GM21576 (cell line): ENCODE measurements at regions not wholly inside any gene's neighbourhood (a gene's known extent, or its start where the extent isn't known, plus 50 kb on each side); places are given as distances from the start of the nearest gene placed in this dataset.

Experiments used
- ATAC-seq: cut with Tn5 transposase; IDR thresholded peaks from one replicate; pipeline ENCODE4 v1.9.1; 2021; ENCODE audit warnings: mild to moderate bottlenecking, moderate library complexity; ENCODE audit not compliant: unreplicated experiment

DNA sequence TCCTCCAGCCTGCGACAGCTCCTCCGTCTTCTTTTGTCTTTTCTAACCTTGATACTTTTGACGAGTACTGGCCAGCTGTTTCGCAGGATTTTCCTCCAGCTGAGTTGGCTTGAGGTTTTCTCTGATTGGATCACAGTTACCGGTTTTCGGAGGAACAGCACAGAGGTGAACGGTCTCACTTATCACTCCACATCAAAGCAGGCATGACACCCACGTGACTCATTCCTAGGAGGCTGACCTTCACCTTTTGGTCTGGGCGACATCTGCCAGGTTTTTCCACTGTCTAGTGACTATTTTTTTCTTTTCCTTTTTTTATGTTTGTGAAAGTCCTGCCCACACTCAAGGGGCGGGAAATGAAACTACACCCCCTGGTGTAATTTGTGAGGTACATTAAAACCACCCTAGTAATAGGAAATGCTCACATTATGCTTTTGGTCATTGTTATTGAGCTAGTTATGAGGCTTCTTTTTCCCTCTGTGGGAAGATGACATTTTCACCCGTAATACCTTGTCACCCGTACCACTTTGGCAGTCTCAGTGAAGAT lies 319.2 kb downstream of the GADD45G start:
- ATAC-seq = no peak

DNA sequence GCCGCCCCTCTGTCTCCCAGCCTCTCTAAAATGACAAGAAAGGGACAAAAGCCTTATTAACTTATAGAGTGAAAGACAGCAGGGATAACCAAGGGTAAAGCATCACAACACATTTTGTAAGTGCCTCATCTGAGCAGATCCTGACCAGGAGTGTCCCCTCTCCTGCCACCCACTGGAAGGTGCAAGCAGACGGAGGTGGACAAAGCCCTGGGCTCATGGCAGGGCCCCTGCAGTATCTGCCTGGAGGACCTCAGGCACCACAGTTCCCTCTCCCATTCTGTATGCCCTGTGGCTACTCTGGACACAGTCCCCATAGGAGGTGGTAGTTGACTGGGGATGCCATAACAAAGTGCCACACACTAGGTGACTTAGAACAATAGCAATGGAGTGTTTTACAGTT lies 319.8 kb downstream of the GADD45G start:
- no peak for ATAC-seq

DNA sequence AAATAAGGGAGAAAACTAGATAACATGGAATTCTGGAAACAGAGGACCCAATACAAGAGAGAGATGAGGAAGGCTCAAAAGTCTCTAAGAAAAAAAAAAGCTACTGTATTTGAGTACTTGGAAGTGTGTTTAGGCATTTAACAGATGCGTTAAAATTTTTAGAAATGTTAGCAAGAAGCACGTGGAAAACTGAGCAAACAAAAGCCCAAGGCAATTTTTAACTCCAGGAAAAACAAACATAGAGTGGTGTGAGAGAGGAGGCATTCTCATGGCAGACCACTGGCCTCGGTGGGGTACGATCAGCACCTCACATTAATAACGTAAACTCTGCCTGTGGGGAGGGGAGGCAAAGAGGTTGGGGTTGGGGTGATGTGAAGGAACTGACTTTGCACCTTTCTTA lies 321.4 kb downstream of the GADD45G start:
- no peak for ATAC-seq

DNA sequence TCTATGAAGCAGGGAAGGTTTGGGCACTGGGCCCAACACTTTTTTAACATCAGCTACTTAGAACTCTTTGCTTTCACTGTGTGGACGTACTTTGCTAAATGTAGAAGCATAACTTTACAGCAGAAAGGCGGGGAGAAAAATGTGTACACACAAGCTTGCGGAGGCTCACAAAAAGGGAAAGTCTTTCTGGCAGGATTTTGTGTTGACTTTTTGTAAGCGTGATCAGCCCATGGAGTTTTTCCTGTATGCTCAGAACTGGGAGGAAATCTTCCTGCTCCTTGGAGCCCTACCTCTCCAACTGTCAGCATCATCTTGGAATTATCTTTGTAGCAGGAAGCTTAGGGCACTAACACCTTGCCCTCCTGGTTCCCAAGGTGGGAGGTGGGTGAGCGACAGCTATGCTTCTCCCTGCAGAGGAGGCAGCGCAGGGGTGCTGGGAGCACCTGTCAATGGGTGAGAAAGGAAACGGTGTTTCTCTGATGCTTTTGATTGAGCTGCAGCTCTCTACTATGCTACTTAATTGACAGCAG lies 321.9 kb downstream of the GADD45G start:
- no peak for ATAC-seq

DNA sequence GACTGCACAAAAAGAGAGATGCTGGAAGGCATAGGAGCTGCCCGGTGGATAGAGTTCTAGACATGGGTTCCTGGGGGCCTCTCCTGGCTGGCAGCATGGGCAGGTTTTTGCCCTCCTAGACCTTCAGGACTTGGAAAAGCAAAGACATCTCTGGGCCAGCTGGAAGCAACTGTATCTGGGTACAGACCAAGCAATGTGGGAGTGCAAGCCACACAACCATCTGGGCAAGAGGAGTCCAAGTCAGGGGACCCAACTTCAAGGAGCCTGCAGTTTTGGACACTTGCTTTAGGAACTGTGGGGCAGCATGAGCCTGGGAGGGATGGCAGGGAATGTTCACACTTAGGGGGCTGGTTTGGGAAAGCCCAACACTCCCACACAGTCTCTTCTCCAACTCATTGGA lies 323.3 kb downstream of the GADD45G start:
- ATAC-seq = no peak

GRCh38 chr9:89928521-89929275 lies 323.9 kb downstream of the GADD45G start:
- no peak for ATAC-seq

DNA sequence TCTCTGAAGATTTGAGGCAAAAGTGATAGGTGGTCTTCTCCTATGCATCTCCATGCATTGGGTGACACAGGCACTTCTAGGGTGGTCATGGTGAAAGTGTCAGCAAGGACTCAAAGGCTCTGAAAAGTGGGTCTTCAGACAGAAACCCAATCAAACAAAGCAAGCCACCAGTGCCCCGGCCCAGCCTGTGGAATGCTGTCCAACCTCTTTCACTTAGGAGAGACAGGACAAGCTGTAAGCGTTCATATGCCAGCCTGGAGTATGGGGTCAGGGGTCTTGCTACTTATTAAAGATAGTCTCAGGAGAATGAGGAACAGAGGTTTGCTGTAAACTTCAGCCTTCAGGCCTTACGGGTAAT lies 324.5 kb downstream of the GADD45G start:
- no peak for ATAC-seq

DNA sequence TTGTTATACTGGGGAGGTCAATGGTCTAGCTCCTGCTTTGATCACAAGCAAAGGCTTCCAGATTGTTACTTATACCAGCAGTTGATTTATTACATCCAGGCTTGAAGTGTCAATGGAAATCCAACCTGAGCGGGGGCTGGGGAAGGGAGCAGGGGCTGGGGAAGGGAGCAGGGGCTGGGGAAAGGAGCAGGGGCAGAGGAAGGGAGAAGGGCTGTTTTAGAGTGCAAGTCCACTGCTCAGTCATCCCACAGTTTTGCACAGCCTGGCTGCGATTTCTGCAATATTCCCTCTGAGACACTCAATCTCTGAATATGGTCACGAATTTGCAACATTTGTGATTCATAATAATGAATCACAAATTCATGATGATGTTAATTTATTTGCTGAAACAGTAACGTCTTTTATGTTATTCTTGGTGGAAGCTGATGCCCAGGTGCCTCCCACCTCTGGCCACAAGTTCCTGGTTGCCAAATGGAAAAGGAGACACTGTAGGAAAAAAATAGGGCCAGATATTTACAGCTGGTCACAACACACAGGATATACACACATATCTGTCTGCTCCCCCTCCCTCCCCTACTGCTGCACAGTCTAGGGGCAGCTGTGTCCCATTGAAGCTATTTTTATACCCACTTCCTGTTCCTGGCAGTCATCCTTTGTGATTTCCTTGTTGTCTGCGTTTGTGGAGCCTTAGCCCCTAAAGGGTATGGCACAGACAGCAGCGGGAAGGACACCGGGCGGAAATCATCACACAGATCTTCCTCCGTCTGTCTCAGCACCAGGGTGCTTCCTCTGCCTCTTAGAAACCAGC lies 325.1 kb downstream of the GADD45G start:
- no peak for ATAC-seq

GRCh38 chr9:89933578-89933977 lies 328.8 kb downstream of the GADD45G start:
- ATAC-seq = no peak

DNA sequence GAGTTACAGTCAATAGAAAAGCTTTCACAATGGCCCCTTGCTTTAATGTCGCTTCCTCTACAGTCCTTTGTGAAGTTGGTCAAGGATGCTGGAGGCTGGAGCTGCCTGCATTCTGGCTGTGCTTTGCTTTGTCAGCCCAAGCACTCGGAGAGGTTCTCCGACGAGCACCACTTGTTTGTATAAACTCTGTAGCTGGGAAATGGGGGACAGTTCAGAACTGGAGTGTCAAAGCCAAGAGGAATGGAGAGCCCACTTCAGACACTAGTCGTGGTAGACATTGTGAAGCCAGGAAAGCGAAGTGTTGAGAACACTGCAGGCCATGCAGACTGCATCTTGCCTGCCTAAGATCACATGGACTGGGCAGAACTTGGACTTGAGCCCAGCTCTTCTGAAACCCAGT lies 330.3 kb downstream of the GADD45G start:
- no peak for ATAC-seq

DNA sequence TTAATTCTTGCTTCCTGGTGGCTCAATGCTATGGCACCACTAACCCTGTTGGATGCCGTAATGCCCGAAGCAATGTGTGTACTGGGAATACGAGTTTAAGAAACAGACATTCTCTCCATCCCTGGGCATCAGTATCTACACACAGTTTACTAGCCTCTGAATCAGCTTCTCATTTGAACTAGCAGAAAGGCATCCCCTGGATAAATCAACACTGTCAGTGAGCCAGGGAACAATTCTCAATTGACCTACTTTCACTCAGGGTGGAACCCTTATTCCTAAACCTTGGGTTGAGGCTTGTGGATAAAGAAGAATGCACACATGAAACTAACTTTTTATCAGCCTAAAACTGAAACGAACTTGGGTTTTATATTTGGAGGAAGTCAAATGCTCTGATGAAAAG lies 331.0 kb downstream of the GADD45G start:
- no peak for ATAC-seq

DNA sequence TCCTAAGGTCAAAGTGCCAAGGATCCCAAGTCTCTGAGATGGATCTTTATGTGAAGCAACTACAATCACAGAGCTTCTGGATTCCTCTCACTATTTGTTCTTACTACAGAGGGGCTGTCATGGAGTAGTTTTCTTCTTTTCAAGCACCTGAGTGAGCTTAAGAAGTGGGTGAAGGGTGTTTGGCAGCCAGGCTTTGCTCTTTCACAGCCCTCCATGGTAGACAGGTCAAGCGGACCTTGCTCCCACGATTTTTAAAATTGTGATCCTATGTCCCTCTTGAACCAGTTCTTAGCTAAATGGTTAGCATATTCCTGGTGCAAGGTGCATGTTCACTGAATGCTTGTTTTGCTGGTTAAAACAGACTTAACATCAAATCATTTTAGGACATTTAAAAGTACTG lies 332.2 kb downstream of the GADD45G start:
- no peak for ATAC-seq

- ATAC-seq = no peak
Observed at GRCh38 chr9:89939181-89939580, 334.4 kb downstream of the GADD45G start.

DNA sequence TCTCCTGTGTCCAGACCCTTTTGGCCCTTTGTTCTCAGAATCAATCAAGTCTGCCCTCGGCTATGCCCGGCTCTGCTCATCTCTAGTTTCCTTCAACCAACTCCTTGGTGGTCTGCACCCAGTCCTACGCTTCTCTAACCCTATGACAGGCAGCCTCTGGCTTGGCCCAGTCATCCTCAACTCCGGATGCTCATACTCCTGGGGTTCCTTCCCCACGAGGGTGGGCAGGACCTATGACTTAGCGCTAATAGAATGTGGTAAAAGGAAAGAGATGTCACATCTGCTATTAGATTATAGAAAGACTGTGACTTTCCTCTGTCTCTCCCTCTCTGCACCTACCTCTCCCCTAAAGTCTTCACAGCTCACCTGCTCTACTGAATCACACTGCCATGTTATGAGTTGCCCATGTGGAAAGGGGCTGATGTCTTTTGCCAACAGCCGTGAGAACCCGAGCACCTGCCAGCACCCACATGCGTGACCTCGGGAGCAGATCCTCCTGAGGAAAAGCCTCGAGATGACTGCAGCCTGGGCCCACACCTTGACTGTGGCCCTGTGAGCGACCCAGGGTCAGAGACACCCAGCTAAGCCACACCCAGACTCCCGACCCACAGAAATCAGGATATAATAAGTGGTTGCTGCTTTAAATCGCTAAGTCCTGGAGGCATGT lies 334.9 kb downstream of the GADD45G start:
- no peak for ATAC-seq

GRCh38 chr9:89940625-89941024 lies 335.8 kb downstream of the GADD45G start:
- no peak for ATAC-seq

DNA sequence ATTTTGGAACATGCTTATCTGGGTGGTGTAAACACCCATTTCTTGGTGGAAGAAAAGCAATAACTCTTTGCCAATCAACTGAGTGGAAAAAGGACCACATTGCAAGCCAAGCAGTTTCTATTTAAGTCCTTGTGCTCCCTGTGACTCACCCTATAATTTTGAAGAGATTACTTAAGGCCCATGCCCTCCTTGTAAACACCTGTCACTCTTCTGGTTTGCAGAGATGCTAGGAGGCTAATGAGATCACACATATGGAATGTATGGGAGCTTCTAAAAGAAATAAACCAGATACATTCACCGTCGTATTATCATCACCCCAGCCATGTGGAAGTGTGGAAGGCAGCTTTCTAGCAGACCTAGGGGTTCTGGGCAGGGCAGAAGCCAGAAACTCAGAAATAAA lies 337.1 kb downstream of the GADD45G start:
- no peak for ATAC-seq

DNA sequence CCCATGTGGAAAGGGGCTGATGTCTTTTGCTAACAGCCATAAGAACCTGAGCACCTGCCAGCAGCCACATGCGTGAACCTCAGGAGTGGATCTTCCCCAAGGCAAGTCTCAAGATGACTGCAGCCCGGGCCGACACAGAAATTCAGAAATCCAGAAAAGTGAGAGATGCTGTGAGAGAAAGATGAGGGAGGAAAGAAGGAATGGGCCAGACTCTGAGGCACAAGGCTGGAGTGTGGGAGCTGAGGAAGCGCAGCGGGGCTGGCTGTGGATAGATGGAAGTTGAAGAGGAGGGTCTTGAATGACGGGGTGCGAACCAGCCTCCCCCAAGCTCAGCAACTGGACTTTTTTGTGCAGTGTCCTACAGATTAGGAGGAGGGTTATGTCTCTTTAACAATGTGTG lies 337.8 kb downstream of the GADD45G start:
- no peak for ATAC-seq

DNA sequence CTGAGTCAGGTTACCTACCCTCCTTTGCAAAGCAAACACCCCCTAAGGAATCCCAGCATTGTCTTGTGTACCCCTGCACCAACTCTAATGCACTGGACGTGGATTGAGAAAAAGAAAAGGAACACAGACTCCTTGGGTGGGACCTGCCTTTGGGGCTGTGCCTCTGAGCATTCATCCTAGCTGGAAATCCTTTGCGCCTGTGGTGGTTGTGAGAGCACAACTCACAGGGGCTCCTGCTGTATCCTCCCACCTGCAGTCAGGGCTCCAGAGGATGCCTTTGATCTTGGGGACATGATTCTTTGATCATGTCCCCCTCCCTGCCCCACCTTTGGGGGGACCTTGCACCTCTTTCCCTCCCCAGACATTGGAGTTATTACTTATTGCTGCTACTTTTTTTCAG lies 338.5 kb downstream of the GADD45G start:
- no peak for ATAC-seq

GRCh38 chr9:89943728-89944127 lies 338.9 kb downstream of the GADD45G start:
- no peak for ATAC-seq

DNA sequence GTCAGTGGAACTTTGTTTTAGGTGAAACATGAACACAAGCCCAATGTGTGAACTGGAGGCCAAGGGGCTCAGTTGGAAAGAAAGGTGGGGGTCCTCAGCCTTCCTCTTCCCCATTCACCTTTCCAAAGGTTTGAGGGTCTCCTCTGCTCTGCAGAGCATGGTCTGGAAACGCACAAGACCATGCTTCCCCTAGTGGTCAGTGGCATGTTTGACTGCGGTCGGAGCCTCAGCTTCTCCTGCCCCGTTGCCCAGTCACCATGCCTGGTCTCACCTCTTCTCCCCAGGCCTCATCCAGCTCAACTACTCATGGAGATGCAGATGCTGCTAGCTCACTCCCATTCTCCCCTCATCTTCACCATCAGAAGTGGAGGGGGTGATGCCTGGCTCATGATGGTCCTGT lies 340.3 kb downstream of the GADD45G start:
- no peak for ATAC-seq

- no peak for ATAC-seq
Observed at GRCh38 chr9:89946741-89947140, 341.9 kb downstream of the GADD45G start.
